GM12864 (cell line): ENCODE measurements at regions not wholly inside any gene's neighbourhood (a gene's known extent, or its start where the extent isn't known, plus 50 kb on each side); places are given as distances from the start of the nearest gene placed in this dataset.

Experiments
- DNase-seq: peaks from one replicate; pipeline ENCODE4 v3.0.0-alpha.2; 2011; ENCODE audit warnings: low read depth
- H3K4me3 ChIP-seq: 2 replicates; pipeline ENCODE4 v1.5.1; 2011; ENCODE audit warnings: mild to moderate bottlenecking, low read depth, low read length, control low read depth
- CTCF ChIP-seq: IDR thresholded peaks from 2 replicates; pipeline ENCODE4 v1.5.1; 2011; ENCODE audit warnings: low read depth, mild to moderate bottlenecking, moderate library complexity, low read length, control low read depth, inconsistent platforms; ENCODE audit errors: missing control alignments

- DNase-seq: no peak
- no peak overlapping the region for H3K4me3 ChIP-seq
- TF ChIP-seq CTCF: no peak
These were observed 58.9 kb upstream of the IRAK1BP1 start for GRCh38 chr6:78808356-78808891.

- DNase-seq: no peak
- TF ChIP-seq CTCF: no peak
- H3K4me3 ChIP-seq: no peak overlapping the region
These were observed 58.4 kb upstream of the IRAK1BP1 start for GRCh38 chr6:78808933-78809332.

- peak; percentile 38 for TF ChIP-seq CTCF
- no peak for DNase-seq
- no peak overlapping the region for H3K4me3 ChIP-seq
These were observed 57.2 kb upstream of the IRAK1BP1 start for GRCh38 chr6:78810146-78810545.

- no peak for TF ChIP-seq CTCF
- no peak overlapping the region for H3K4me3 ChIP-seq
- DNase-seq: no peak
These were observed 56.7 kb upstream of the IRAK1BP1 start for GRCh38 chr6:78810698-78811097.
